ENCODE measurements at regions not wholly inside any gene's neighbourhood (a gene's known extent, or its start where the extent isn't known, plus 50 kb on each side); places are given as distances from the start of the nearest gene placed in this dataset.
"Not testable (repeated sequence)": the region's sequence is repeated elsewhere in the genome, so short reads cannot be mapped to it uniquely, and the experiment has no call there.

DNA sequence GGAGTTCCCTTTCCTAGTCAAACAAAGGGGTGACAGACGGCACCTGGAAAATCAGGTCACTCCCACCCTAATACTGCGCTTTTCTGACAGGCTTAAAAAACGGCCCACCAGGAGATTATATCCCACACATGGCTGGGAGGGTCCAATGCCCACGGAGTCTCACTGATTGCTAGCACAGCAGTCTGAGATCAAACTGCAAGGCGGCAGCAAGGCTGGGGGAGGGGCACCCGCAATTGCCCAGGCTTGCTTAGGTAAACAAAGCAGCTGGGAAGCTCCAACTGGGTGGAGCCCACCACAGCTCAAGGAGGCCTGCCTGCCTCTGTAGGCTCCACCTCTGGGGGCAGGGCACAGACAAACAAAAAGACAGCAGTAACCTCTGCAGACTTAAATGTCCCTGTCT, 1032.9 kb downstream of the TDRD15 start:
- DNase-seq (ENCODE audit: extremely low read depth, low read depth, low spot score): not testable (repeated sequence)

DNA sequence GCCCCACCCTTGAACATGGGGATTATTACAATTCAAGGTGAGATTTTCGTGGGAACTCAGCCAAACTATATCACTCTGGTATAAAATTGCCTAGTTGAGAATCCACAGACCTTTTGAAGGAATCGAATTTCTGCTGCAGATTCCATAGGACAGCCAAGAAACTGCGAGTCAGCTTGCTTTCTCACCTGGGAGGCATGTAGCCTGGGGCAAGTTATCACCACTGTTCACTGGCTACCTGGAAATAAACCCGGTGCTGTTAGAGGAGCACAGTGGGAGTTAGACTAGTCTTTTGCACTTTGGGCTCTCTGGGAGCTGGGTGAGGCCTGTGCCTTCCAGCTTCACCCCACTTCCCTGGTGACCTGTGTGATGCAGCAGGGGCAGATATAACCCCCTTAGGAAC, 1043.5 kb downstream of the TDRD15 start:
- DNase-seq (ENCODE audit: extremely low read depth, low read depth, low spot score): no peak

DNA sequence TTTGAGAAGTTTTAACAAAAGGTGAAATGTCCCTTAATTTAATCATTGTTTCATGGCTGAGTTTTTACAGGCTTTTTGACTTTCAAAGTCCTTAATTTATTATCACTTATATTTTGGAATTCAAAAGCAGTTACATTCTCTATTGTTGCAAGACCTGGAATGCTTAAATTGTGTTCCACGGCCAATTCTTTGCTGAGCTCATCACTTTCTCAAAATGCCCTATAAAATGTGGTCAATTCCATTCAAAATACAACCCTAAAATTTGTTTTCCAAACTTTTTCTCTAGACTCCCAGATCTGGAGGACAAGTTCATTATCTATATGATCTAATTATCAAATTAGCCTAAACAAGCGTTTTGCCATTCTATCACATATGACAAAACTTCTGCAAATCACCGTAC, 1051.2 kb downstream of the TDRD15 start:
- no peak for DNase-seq (ENCODE audit: extremely low read depth, low read depth, low spot score)

DNA sequence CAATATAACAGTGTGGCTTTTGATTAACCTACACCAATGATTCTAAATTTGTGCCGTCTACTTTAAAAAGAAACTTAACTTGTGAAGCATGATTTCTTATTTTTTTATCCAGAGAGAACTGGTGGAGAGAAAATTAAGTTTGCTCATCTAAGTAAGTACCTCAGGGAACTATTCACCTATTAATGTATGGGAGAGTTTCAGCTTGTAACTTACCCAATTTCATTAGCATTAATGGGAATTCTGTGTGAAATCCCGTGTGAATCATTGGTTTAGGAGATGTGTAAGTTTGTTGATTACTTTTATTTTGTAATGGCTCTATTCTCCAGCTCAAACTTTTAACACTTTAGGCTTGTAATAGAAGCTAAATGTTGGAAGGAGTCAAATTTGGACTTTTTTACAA, 1061.5 kb downstream of the TDRD15 start:
- no peak for DNase-seq (ENCODE audit: extremely low read depth, low read depth, low spot score)

DNA sequence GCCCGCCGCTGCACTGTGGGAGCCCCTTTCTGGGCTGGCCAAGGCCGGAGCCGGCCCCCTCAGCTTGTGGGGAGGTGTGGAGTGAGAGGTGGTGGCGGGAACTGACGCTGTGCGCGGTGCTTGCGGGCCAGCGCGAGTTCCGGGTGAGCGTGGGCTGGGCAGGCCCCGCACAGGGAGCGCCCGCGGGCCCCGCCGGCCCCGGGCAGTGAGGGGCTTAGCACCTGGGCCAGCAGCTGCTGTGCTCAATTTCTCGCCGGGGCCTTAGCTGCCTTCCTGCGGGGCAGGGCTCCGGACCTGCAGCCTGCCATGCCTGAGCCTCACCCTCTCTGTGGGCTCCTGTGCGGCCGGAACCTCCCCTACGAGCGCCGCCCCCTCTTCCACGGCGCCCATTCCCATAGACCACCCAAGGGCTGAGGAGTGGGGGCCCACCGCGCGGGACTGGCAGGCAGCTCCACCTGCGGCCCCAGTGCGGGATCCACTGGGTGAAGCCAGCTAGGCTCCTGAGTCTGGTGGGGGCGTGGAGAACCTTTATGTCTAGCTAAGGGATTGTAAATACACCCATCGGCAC, 1062.6 kb downstream of the TDRD15 start:
- not testable (repeated sequence) for DNase-seq (ENCODE audit: extremely low read depth, low read depth, low spot score)

DNA sequence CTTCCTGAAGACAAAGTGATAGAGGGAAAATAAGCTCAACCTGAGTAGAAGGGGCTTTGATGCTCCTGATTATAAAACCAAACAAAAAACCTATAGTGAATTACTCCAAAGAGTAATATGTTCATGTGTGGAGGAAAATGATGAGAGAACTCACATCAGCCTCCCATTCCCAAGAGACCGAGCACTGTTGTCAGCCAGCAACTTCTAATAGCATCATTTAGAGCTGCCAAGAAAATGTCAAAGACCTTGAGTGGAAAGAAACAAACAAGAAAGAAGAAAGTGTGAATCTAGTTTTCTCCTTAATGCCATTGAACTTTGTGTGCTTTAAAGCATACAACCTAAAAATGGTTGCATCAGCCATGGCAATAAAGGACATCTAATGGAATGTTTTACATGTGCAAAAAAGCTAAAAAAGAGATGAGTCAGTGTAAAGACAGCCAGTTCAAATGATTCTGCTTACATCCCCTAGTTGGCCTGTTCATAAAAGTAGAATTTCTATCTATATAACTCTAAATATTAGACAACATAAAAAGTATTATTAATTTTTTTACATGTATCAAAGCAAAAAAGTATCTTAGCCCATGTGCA, 1066.2 kb downstream of the TDRD15 start:
- no peak for DNase-seq (ENCODE audit: extremely low read depth, low read depth, low spot score)

DNA sequence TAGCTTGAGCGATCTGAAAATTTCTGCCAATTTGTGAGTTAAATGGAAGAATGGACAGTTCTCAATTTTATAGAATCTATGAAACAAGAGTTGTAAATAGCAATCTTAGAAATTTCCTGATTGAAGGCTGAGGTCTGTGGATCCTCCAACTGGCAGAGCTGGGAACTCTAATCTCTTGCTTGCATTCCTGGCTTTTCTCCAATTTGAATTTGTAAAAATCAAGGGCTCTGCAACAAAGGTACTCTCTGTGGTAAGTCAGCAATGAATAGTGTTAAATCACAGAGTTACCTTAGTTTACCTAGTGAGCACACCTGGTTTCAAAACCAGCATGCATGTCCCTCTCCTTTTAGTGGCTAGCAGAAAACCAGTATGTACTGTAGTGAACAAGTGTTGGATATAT, 1070.5 kb downstream of the TDRD15 start:
- no peak for DNase-seq (ENCODE audit: extremely low read depth, low read depth, low spot score)

DNA sequence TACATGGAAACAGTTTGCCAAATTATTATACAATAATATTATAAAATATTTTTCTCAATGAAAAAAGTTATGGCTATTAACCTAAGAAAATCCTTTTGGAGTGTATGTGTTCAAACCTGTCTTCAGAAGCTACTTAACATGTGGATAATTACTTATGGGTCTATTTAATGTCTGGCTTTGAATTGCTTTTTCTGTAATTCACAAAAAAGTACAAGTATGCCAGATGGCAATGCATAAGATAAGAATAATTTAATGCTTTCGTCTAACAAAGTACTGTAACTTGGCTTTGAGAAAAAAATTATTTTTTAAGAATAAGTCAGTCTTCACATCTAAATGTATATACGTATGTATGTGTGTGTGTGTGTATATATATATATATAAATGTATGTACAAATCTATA, 1073.0 kb downstream of the TDRD15 start:
- no peak for DNase-seq (ENCODE audit: extremely low read depth, low read depth, low spot score)

DNA sequence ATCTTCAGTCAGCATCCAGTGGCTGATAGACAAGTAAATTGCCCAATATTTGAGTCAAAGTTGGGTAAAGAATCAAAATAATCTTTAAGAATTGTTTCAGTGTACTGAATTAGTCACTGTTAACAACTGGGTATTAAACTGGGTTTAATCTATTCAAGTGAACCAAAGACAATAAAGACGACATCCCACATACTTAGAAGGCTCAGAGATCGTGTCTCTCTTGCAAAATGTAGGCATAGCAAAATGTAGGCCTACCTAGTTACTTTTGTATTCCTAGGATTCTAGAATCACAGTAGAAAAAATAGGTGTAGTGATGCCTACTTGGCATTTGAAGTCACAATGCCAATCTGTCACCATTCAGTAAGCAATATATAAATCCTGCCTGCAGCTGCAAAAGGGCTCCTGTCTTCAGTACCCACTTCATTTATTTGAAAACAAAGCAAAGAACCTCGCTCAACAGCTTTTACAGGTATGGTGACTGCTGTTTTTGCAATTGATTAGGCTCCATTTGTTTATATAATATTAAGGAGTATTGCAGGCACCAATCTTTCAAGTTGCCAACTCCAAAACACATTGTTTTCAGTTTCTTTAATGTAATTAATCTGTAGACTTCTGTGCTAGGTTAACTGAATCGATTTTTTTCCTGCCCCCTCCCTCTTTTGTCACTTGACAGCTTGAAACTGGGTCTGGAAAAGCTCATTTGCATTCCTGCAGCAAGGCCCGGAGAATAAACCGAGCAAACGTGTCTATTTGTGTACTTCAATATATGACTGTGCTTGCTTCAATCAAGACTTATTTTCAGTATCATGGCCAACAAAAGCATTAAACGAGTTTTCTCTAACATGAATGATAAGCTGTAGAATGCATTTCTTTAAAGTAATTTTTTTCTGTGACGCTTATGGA, 1074.9 kb downstream of the TDRD15 start:
- DNase-seq (ENCODE audit: extremely low read depth, low read depth, low spot score): no peak

DNA sequence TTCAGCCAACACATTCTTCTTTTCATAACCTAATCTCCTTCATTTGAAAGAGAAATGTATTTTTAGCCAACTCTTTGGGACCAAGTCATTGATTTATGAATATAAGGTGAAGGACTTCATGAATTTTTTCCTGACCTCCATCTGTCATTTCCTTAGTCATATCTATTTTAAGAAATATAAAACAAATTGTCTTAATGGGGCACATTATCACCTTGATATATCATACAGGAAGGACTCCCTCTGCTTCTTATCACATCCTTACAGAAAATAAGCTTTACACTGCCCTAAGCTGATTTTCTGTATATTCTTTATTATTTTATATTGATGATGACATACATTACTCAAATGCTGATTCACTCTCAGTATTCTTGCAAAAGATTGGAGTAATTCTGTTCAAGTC, 1076.2 kb downstream of the TDRD15 start:
- DNase-seq (ENCODE audit: extremely low read depth, low read depth, low spot score): no peak

DNA sequence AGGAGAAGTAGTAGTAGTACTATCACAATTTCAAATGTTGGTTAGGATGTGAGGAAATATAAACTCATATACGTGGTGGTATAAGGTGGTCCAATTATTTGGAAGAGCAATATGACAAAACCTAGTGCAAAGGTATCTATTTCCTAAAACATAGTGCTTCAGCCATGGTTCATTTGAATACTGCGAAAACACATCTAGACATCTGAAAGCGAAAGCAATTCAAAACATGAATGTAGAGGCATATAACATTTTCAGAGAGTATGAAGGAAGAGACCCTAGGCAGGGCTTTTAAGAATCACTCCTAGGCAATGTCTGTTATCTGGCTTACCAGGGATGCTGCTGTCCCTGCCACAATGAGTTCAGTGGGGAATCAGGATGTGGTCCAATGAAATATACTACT, 1085.8 kb downstream of the TDRD15 start:
- DNase-seq (ENCODE audit: extremely low read depth, low read depth, low spot score): no peak

DNA sequence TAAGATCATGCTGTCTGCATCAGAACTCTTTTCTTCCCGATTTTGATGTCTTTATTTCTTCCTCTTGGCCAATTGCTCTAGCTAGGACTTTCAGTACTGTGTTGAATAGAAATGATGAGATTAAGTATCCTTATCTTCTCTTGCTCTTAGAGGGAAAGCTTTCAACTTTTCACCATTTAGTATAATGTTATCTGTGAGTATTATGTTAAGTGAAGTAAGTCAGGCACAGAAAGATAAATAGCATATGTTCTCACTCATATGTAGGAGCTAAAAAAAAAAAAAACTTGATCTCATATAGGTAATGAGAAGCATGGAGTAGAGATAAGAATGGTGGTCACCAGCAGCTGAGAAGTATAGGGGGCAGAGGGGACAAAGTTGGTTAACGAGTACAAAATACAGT, 1089.5 kb downstream of the TDRD15 start:
- no peak for DNase-seq (ENCODE audit: extremely low read depth, low read depth, low spot score)

DNA sequence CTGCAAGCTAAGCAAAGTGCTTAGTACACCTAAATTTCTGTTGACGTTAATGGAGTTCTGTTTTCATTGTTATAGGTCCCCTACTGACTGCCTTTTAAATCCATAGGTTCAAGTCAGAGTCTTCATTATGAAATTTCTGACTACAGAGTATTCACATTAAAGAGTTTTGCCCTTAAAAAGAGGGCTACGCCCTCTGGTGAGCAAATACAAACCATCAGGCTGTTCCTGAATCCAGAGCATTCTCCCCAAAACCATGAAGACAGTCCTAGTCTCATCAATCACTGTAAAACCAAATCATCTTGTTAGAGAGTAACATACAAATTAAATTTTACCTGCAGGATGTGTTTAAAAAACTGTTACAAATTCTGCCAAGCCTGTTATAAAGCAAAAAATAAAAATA, 1091.7 kb downstream of the TDRD15 start:
- DNase-seq (ENCODE audit: extremely low read depth, low read depth, low spot score): no peak

DNA sequence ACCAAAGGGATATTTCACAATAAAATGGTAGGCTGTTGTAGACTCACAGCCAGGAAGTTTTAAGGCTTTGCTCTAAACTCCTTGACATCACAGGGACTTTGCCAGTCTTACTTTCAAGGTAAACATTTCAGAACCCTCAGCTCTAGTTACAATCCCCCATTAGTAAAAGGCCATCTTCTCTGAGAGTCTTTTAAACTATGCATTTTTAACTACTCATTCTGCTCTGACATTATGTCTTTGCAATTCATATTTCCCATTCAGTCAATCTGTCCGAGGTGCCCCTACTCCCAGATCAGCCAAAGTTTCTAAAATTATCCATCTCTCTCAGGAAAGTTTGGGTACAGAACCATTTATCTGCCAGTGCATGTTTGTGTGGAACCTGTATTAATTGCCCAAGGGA, 1094.1 kb downstream of the TDRD15 start:
- no peak for DNase-seq (ENCODE audit: extremely low read depth, low read depth, low spot score)

DNA sequence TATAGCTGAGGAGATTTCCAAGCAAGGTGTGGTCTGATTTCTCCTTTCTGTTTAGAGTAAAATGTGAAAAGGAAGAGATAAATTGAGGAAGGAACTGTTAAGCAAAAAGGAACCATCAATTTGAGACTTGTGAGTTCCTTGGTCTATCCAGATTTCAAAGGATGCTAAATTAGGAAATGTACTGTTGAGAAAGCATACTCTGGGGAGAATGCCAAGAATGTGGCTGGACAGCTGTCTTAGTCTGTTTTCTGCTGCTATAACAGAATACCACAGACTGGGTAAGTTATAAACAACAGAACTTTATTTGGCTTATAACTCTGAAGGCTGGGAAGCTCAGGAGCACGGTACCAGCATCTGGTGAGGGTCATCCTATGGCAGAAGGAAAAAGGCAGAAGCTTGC, 1097.2 kb downstream of the TDRD15 start:
- DNase-seq (ENCODE audit: extremely low read depth, low read depth, low spot score): no peak

DNA sequence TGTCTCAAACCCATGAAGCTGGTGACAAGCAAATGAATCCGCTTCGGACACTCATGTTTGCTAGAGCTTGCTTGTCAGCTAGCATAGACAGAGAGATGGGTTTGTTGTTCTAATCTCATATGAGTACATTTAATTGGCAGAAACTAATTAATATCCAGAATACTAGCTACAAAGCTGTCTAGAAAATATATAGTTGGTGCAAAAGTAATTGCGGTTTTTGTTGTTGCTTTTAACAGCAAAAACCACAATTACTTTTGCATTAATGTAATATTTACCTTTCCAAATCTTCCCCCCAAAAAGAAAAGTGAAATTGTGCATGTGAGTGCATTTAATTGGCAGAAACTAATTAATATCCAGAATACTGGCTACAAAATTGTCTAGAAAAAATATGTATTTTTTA, 1115.2 kb downstream of the TDRD15 start:
- no peak for DNase-seq (ENCODE audit: extremely low read depth, low read depth, low spot score)

DNA sequence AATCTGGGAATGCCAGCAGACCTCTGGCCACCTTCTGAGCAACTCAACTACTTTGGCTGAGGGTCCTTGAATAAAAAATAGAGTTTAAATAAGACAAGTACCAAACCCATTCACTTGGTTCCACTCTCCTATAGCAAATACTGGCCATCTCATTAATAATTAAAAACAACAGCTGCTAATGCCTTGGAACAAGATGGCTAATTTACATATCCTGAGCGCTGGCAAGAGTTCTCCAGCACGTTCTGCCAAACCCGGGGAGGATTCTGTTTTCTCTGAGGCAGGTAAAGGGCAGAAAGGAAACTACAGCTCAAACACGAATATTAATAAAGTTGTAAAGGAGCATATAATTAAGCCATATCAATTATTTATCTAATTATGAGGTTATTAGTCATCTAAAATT, 1123.7 kb downstream of the TDRD15 start:
- DNase-seq (ENCODE audit: extremely low read depth, low read depth, low spot score): no peak

DNA sequence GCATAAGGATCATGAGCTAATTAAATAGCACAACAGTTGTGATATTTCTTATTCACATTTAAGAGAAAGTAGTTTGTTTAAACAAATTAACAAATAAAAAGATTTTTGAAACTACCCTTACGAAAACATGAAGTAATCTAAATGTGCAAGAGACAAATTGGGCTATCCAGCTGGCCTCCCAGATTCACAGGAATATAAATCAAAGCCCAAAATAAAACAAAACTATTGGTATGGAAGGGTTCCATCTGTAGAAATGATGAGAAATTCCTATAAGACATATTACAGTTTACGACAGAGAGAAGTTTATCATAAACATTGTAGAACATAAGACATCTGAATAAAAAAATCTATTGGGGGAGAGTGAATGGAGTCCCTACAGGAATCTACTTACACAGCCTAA, 1125.1 kb downstream of the TDRD15 start:
- no peak for DNase-seq (ENCODE audit: extremely low read depth, low read depth, low spot score)

DNA sequence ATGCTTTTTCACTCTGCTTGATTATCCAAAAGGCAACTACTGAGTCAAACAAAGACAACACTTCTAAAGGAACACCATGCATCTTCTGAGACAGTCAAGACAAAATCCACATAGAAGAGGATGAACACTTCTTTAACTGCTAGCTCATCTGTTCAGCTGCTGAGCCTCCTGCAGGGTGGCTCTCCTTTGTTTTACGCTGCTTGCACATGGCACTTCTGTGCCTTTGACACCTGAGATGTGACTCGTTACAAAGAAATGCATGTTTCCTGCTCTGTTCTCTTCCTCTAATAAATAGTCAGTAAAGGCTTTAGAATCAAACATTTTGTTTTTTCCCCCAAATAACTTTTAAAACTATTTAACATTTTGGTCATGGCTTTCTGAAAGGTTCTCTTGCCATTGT, 1129.4 kb downstream of the TDRD15 start:
- no peak for DNase-seq (ENCODE audit: extremely low read depth, low read depth, low spot score)

DNA sequence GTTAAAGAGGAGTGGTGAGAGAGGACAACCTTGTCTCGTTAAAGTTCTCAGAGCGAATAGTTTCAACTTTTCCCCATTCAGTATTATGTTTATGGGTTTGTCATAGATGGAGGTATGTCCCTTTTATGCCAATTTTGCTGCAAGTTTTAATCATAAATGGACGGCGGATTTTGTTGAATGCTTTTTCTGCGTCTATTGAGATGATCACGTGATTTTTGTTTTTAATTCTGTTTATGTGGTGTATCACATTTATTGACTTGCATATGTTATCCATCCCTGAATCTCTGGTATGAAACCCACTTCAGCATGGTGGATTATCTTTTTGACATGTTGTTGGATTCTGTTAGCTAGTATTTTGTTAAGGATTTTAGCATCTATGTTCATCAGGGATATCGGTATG, 1123.8 kb upstream of the KLHL29 start:
- DNase-seq (ENCODE audit: extremely low read depth, low read depth, low spot score): no peak

DNA sequence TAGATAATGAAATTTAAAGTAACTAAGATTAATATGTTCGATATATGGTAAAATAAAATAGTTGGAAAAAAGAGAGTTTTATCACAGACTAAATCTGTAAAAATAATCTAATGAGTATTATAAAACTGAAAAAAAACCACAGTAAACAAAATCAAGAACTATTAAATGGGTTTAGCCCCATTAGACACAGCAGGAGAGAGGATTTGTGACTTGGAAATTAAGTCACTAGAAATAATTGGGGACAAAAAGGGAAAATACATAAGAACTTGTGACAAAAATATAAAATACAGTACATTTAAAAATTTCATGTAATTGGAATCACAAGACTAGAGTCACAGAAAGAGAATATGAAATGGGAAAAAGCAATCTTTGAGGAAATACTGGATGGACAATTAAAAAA, 1114.6 kb upstream of the KLHL29 start:
- no peak for DNase-seq (ENCODE audit: extremely low read depth, low read depth, low spot score)

DNA sequence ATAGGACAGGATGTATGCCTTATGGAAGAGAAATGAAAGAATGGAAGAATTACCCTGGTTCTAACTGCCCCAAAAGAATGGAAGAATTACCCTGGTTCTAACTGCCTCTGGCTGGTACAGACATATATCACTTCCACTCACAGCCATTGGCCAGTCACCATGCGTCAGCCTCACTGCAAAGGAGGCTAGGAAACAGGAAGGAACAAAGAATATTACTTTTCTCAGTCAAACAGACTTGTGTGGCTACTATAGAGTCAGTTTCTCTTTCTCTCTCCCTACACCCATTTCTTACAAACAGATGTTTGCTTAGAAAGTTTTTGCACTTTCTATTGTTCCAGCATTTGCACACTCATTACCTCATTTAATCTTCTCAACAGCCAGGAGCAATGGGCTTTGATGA, 1111.1 kb upstream of the KLHL29 start:
- DNase-seq (ENCODE audit: extremely low read depth, low read depth, low spot score): no peak

Measured in glomerular endothelial cell (primary cell).